ENCODE measurements at regions not wholly inside any gene's neighbourhood (a gene's known extent, or its start where the extent isn't known, plus 50 kb on each side); places are given as distances from the start of the nearest gene placed in this dataset.

DNA sequence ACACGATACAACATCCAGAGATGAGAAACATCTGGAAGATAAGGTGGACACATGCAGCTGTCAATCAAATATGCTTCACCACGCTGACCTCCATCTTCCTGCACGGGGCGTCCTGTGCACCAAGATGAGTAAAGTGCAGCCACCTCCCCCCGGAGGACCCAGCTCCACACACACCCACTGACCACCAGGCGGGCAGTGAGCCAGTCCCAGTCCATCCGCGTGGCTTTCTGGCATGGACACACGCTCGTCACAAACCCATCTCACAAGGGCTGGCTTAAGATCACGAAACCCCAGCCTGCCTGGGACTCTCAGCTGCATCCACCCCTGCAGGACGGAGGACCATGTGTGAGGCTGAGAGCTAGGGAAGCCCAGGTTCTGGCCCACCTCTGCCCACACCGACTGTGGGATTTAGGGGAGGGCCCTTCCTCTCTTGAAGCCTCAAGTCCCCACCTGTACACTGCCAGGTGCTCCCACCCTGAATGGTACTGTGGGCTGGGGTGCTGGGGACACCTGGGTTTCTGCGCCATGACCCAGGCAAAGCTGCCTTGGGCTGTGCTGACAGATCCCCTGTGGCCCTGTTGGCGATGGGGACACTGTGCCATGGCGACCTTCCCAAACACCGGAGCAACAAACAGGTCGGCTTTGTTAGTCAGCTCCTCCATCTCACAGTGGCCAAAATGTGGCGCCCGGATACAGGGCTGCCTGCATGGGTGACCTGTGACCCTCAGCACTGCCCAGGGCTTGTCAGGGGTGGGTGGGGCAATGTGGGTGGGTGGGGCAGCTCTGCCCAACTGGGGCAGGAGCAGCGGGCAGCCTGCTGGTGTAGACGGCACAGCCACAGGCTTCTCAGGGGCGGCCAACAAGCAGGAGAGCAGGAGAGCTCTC, 629.0 kb downstream of the TBC1D22A start:
- no peak for DNase-seq (ENCODE audit: low read depth, low spot score)

DNA sequence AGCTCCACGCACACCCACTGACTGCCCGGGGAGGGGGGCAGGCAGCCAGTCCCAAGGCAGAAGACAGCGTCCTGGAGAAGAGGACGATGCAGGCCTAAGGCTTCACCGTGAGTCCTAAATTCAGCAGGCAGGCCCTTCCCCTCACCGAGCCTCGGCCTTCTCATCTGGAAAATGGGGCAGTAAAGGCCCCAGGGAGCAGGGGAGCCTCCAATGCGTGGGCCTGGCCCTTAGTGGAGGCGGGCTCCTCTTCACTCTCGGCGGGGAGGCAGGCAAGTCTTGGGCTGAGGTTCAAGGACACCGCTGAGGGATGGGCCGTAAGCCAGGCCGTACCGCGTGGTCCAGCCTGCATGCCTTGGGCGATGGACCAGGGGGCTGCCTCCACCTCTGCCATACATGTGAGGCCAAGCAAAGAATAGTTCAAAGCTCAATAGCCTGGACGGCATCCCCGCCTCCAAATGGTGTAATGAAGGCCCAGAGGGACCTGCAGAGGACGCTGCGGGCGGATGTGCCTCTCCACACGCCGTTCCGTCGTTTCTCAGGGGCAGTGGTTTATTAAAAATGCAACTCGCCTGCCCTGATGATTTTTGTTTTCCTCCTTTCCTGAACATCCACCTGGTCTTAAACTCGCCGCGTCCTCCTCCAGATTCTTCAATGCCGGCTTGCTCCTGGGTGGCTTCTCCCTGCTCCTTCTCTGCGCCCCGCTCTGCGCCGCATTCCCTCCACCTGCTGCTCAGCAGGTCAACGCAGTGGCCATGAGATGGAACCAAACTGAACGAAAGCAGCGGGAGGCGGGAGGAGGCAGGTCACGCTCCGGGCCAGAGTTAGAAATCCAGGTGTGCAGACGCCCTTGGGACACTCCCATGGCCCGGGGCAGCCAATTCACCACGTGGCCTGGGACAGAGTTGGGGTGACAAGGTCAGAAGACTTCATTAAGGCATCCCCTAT, 627.8 kb downstream of the TBC1D22A start:
- no peak for DNase-seq (ENCODE audit: low read depth, low spot score)

DNA sequence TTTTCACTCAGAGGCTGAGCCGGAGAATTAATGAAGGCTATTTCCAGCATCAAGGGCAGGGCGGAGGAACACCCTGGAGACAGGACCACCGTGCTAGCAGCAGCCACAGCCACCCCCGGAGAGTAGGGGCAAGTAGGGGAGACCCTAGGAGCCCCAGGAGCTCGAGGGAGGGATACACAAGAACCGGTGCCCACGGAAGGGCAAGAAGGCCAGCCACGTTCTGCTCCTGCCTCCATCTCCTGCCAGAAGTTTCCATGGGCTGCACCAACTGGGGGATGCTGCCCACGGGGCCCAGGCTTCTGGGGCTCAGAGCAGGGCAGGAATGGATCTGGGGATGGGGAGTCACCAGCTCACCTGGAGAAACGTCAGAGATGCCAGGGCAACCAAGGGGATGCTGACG, 626.8 kb downstream of the TBC1D22A start:
- no peak for DNase-seq (ENCODE audit: low read depth, low spot score)

DNA sequence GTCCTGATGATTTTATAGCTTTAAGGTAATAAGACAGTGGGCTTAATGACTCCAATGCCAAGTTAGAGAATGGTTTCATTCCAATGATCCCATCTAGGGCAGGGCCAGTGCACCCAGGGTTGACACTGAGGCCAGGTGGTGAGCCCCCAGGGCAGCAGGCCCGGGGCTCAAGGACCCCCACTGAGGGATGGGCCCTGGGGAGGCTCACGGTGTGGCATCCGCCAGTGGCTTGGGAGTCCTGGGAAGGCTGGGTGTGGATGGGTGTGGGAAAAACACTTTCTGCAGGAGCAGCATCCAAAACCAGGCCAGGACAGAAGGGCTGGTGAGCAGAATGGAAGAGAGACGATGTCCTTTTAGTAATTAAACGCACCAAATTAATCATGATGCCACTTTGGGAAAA, 626.3 kb downstream of the TBC1D22A start:
- DNase-seq (ENCODE audit: low read depth, low spot score), result no peak

DNA sequence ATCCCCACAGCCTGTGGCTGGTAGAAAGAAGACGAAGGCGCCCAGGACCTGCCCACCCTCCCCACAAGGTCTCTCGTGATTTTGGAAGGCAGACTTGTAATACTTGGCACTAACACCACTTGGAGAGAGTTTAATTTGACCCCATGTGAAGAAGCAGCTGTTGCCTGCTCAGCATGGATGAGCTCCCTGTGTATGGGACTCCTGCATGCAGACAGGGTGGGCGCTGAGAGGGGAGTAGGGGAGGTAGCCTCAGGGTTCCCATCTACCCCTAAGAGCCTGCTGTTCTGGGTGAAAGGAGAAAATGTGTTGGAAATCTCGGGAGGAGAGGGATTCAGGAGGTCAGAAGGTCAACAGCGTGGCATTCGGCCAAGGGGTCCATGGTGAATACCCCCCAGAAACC, 625.9 kb downstream of the TBC1D22A start:
- DNase-seq (ENCODE audit: low read depth, low spot score), result no peak

DNA sequence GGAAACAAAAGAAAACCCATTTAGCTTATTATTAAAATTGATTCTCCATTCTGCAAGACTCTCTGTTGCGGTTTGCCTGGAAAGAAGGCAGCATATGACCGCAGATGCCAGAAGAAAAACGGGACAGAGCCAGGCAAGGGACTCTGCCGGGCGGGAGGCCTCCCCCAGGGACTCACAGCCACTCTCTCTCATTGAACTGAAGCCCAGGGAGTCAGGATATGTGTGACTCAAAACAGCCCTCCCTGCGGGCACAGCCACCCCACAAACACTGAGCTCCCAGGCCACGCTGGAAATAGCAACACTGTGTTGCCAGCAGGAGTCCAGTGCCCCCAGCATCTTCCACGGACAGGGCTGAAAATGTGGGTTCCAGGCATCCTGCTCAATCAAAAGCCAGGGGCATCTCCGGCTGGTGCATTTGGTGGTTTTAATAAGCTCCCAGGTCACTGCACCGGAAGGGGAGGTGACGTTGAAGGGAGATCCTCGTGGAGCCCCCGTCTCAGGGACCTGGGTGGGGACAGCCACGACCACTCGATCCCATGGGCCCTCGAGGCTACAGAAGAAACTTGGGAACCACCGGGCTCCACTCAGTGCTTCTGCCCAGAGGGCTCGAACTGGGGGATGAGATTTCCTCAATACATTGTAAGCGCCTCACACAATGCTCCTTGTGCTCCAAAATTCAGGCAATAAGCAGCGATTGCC, 624.5 kb downstream of the TBC1D22A start:
- DNase-seq (ENCODE audit: low read depth, low spot score), result no peak

DNA sequence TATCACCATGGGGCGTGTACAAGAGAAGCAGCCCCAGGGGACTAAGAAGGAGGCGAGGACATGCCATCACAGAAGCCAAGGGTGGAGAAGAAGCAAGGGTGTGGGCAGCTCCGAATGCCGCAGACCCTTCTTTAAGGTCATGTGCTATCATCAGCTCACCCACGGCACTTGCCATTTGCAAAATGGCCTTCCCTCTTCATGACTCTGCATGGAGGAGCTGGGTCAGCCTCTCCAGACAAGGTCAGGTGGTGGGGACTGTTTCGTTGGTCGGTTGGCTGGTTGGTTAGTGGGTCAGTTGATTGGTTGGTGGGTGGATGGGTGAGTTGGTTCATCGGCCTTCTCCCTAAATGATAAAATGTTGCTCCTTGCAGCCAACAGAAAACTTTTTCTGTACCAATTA, 622.5 kb downstream of the TBC1D22A start:
- DNase-seq (ENCODE audit: low read depth, low spot score), result no peak

DNA sequence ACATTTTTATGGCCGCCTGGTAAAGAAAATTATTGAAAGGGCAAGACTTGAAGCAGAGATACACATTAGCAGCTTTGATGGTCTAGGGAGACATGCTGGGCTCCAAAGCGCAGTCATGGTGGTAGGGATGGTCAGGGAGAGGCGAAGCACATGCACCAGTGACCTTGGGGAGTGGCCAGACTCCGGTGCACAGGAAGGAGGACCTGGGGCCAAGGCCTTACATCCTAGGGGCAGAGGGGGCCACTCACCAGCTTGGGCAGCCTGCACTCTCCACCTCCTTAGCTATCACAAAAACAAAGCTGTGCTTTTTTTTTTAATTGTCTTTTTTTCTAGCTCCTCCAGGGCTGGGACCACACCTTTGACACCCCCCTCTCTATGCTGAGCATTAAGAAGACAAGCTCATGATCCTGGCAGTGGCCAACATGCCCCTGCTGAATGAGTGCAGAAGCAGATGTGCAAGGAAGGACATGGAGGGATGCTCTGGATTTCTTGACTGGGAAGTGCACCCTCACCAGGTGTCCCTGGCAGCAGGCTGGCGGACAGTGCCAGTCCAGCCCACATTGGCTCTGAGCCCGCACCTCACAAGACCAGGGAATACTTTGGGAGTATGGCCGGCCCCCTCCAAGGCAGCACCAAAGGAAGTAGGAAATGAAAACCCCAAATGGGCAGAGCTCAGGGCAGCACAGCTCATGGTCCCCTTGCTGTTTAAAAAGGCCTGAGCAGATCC, 619.9 kb downstream of the TBC1D22A start:
- no peak for DNase-seq (ENCODE audit: low read depth, low spot score)

DNA sequence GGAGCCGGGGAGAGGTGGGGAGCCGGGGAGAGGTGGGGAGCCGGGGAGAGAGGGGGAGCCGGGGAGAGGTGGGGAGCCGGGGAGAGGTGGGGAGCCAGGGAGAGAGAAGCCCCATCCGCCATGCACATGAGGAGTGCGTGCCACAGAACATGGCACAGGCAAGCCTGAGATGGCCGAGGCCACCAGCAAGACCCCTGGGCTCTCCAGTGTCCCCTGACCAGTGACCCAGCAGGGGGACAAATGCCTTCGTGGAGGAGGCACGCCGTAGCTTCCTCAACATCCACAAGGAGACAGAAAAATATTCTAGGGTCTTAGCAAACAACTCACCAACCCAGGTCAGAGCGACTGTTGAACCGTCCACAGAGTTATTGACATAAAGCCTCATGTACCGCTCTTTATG, 618.8 kb downstream of the TBC1D22A start:
- no peak for DNase-seq (ENCODE audit: low read depth, low spot score)

DNA sequence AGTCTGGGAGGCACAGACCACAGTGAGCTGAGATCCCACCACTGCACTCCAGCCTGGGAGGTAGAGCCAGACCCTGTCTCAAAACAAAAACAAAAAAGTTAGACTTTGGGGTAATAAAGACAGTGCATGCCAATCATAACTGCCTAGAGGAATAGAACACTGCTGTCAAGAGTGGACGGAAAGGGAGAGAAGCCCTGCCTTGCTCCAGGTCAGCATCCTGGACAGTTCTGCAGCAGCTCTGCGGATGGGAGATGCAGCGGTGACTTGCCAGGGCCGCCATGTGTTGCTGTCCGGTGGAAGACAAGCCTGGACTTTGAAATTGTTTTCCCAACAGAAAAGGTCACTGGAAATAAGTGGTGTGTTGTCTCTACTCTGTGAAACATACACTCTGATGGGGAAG, 618.2 kb downstream of the TBC1D22A start:
- no peak for DNase-seq (ENCODE audit: low read depth, low spot score)

DNA sequence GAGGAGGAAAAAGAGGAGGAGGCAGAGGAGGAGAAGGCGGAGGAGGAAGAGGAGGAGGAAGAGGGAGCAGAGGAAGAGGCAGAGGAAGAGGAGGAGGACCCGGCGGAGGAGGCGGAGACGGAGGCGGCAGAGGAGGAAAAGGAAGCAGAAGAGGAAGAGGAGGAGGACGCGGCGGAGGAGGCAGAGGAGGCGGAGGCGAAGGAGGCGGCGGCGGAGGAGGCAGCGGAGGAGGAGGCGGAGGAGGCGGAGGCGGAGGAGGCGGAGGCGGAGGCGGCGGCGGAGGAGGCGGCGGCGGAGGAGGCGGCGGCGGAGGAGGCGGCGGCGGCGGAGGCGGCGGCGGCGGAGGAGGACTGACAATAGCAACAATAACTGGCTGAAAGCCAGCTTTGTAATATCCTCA, 616.6 kb downstream of the TBC1D22A start:
- DNase-seq (ENCODE audit: low read depth, low spot score), result no peak

DNA sequence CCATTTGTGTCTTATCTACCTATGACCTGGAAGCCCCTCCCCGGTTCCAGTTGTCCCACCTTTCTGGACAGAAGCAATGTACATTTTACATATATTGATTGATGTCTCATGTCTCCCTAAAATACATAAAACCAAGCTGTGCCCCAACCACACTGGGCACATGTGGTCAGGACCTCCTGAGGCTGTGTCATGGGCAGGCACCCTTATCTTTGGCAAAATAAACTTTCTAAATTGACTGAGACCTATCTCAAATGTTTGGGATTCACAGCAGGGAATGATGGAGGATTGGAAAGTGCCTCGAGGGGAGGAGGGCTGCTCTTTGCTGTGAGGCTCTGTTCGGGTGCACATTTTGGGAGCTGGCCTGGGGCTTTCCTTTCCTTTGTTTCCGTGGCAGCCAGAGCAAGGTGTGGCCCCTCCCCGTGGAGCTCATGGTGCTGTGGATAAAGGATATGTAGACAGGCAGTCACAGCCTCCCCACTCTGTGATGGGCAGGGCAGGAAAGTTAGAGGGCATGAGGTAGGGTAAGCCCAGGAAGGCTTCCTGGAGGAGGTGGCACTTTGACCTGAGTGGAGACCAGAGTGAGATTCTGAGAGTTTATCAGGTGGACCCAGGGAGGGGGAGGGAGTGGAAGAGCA, 615.6 kb downstream of the TBC1D22A start:
- no peak for DNase-seq (ENCODE audit: low read depth, low spot score)

DNA sequence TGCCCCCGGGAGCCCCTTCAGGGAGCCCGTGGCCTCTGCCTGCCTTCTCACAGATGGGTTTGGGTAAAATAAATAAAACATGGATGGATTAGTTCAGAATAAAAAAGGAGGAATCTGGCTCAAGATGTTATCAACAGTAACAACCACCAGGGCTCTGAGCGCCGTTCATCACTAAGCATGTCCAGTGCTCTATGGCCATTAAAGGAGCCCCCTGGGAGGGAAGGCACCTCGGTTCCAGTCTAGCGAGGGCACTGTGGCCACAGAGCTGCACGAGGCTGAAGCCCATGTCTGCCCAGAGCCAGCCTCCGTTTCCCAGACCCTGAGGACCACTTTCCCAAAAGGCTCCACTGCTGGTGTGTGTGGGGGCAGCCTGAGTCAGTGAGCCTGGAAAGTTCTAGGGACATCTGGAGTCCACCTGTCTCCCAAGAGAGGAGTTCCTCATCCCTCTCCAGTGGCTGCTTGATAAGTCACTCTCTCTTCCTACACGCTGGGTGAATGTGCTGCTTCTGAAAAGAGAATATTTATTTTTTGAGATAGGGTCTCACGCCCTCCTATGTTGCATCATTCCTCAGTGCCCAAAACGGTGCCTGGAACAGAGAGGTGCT, 614.6 kb downstream of the TBC1D22A start:
- DNase-seq (ENCODE audit: low read depth, low spot score), result no peak

DNA sequence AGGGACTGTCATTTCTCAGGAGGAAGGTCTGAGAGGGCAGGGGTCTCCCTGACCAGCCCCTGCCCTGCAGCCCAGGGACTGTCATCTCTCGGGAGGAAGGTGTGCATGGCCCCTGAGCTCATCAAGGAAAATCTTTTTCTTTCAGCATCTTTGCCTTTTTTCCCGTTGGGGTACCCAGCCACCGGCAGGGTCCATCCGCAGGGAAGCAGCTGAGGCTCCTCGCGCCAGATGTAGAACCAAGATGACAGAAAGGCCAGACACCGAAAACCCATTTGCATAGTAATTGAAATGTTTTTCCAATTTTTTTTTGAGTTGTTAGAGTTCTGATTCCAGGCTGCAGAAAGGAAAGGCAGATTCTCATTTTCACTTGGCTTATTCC, 613.9 kb downstream of the TBC1D22A start:
- no peak for DNase-seq (ENCODE audit: low read depth, low spot score)

DNA sequence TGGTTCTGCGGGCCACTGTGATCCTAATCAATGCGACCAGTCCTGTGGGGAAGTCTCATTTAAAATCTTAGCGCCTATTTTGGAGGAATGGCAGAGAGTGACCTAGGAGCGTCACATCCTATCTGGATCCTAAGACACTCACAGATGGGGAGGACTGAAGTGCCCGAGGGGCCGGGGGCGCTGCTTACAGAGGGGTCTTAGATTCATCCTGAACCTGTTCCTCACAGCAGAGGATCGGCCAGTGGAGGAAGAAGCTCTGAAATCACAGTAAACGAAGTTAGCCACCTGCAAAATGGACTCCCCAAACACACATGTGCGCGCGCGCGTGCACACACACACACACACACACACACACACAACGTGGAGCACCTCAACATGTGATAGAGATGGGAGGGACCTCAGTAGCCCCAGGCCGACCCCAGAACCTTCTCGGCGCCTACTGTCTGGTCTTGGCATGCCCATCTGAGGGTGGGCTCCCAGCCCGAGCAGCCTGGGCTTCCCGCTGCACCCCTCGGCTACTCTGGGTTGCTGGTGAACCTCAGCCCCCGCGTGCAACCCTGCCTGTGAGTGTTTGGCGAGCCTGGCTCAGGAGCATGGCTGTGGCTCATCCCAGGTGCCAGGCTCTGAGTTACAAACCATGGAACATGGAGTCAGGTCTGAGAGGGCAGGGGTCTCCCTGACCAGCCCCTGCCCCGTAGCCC, 613.3 kb downstream of the TBC1D22A start:
- no peak for DNase-seq (ENCODE audit: low read depth, low spot score)

DNA sequence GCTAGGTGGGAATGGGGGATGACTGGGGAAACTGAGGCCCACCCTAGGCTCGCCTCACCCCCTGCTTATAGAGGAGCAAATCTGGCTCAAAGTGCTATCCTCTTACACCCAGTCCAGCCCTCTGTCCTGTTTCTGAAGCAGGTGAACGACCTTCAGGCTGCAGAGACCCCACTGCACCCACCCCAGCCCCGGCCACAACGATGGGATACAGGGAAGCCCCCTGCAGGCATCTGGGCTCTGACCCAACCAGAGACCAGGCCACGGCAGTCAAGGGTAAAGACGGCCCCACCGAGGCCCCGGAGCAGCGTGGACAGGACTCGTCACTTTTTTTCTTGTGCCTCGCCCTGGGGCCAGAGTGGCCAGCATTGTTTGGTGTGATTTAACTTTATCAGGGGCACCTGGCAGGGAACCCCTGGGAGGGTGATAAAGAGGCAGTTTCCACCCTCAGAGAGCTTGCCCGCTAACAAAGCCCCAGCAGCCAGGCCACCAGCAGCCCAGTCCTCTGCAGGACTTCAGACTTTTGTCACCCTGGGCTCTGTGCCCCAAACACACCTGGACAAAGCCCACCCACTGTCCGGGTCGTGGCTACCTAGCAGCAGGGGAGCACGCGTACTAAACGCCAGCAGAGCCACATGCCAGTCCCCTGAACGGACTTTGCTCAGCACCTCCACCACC, 612.6 kb downstream of the TBC1D22A start:
- no peak for DNase-seq (ENCODE audit: low read depth, low spot score)

DNA sequence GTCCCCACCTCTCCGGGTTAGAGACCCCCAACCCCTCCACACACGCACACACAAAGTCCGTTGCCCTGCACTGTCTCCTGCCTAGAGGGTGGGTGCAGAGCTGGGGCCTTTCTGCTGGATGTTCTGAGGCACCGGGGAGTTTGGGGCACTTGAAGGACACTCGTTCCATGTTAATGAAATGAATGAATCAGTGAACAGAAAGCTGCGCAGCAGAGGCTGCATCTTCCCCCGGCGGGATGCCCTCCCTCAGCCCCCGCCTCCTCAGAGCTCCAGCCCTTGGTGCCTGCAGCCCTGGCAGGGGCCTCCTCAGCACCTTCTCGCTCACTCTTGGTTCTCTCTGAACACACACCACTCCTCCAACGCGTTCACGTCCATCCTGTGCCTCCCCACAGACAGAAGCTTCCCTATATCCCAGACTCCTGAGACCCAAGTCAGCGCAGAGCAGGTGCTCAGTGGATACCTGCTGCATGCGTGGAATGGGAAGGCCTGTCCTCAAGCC, 611.9 kb downstream of the TBC1D22A start:
- no peak for DNase-seq (ENCODE audit: low read depth, low spot score)

DNA sequence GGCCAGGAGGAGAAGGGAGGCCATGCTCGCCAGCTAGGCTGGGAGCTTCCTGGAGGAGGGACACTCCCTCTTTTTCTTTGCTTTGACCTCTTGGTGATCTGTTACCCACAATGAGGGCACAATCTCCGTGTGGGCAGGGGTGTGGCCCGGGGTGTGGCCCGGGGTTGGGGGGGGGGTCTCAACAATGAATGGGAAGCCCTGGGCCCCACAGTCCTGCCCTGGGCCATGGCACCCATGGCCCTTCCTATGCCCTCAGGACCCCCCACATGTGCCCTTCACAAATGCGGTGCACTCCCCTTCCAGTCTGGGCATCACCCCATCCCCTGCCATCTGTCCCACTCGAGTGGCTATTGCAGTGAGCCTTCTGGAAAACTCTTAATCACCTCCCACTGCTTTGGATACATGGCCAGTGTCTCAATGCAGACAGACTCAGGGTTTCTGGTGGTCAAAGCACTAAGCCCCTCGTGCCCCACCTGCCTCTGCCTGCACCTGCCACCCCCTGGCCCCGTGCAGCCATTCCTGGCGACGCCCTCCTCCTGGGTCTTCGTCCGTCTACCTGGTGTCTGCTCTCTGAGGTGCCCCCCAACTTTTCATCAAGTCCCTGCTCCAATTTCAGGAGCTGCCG, 611.3 kb downstream of the TBC1D22A start:
- no peak for DNase-seq (ENCODE audit: low read depth, low spot score)
